RWPE1 (cell line): ENCODE measurements at regions not wholly inside any gene's neighbourhood (a gene's known extent, or its start where the extent isn't known, plus 50 kb on each side); places are given as distances from the start of the nearest gene placed in this dataset.

Source experiments
- CTCF ChIA-PET: fragments of 350-600 bp; sonication (Branson Sonifier 250); formaldehyde crosslinking; extraction: SDS; loops from one replicate; lab custom pipeline; 2021; lab: Yijun Ruan, JAX
- POLR2A ChIA-PET: fragments of 400-600 bp; formaldehyde crosslinking; extraction: SDS; loops from one replicate; lab custom pipeline; 2020; ENCODE audit warnings: antibody characterized with exemption; ENCODE audit not compliant: low non-redundant PET; lab: Yijun Ruan, JAX
- DNase-seq: peaks from one replicate; pipeline ENCODE4 v3.0.0; 2012; ENCODE audit warnings: low spot score
- H3K27ac ChIP-seq: fragments of 450-650 bp; 2 replicates; pipeline ENCODE4 v1.5.1; 2017
- TF ChIP-seq, protein P1 (sequence below): fragments of 450-650 bp; conservative IDR thresholded peaks from 2 replicates; pipeline ENCODE4 v1.5.1; 2017; ENCODE audit warnings: low read depth, mild to moderate bottlenecking

GRCh38 chr6:47360388-47360787 lies 50.7 kb upstream of the TNFRSF21 start:
- no peak for DNase-seq
- TF ChIP-seq, protein P1, sequence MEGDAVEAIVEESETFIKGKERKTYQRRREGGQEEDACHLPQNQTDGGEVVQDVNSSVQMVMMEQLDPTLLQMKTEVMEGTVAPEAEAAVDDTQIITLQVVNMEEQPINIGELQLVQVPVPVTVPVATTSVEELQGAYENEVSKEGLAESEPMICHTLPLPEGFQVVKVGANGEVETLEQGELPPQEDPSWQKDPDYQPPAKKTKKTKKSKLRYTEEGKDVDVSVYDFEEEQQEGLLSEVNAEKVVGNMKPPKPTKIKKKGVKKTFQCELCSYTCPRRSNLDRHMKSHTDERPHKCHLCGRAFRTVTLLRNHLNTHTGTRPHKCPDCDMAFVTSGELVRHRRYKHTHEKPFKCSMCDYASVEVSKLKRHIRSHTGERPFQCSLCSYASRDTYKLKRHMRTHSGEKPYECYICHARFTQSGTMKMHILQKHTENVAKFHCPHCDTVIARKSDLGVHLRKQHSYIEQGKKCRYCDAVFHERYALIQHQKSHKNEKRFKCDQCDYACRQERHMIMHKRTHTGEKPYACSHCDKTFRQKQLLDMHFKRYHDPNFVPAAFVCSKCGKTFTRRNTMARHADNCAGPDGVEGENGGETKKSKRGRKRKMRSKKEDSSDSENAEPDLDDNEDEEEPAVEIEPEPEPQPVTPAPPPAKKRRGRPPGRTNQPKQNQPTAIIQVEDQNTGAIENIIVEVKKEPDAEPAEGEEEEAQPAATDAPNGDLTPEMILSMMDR, result no peak
- POLR2A ChIA-PET, result no interaction called here
- no peak overlapping the region for H3K27ac ChIP-seq
- CTCF ChIA-PET, result no interaction called here

DNA sequence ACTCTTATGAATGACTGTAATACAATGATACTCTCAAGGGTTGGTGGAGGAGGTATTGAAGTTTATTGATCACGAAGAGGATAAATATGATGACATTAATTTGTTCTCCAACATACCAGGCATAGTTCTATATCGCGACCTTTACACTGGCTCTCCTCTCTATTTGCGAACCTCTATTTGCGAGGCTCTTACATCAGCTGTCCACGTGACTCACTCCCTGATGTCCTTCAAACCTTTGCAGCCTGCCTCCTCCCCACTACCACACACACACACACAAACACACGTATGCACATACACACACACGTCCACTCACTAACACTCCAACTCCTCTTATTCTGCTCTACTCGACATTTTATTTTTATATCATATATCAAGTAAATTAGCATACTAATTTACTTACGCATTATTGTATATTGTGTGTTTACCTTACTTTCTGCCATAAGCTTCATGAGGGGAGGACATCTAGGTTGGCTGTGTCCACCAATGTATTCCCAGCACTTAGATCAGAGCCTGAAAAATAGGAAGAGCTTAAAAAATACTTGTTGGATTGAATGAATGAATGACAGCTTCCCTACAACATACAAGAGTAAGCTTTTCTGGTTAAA lies 53.3 kb upstream of the TNFRSF21 start:
- TF ChIP-seq, protein P1, result no peak
- CTCF ChIA-PET, result interaction anchor here (0.6 kb wide), 1 partner anchor 232 kb away, joined by 4 read pairs; no protein-coding TSS in a partner anchor
- H3K27ac ChIP-seq, result no peak overlapping the region
- DNase-seq, result no peak
- POLR2A ChIA-PET, result no interaction called here

GRCh38 chr6:47363736-47364135 lies 54.0 kb upstream of the TNFRSF21 start:
- H3K27ac ChIP-seq, result no peak overlapping the region
- POLR2A ChIA-PET, result no interaction called here
- DNase-seq, result no peak
- CTCF ChIA-PET, result no interaction called here
- TF ChIP-seq, protein P1, result no peak

- TF ChIP-seq, protein P1, result no peak
- ChIA-PET CTCF (no interaction called here), POLR2A (no interaction called here)
- H3K27ac ChIP-seq, result no peak overlapping the region
- DNase-seq, result no peak
Measured at GRCh38 chr6:47366335-47366890, 56.7 kb upstream of the TNFRSF21 start.

DNA sequence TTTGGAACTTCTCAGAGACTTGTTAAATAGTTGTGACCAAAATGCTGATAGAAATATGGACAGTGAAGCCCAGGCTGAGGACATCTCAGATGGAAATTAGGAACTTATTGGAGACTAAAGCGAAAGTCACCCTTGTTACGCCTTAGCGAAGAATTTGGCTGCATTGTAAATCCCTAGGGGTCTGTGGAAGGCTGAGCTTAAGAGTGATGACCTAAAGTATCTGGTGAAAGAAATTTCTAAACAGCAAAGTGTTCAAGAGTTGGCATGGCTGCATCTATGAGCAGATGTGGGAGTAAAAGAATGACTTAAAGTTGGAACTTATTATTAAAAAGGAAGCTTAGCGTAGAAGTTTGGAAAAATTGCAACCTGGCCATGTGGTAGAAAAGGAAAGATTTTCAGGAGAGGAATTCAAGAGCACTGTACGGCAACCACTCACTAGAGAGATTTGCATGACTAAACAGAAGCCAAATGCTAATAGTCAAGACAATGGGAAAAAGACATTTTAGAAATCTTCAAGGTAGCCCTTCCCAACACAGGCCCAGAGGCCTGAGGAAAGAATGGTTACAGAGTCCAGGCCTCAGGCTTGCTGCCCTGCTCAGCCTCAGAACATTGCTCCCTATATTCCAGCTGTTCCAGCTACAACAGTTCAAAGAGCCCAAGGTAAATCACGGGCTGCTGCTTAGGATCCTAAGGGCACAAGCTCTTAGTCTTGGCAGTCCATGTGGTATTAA lies 61.6 kb upstream of the TNFRSF21 start:
- DNase-seq, result no peak
- POLR2A ChIA-PET, result no interaction called here
- TF ChIP-seq, protein P1, result no peak
- CTCF ChIA-PET, result interaction anchor here (0.6 kb wide), 1 partner anchor 53 kb away, joined by 4 read pairs; no protein-coding TSS in a partner anchor
- H3K27ac ChIP-seq, result no peak overlapping the region

DNA sequence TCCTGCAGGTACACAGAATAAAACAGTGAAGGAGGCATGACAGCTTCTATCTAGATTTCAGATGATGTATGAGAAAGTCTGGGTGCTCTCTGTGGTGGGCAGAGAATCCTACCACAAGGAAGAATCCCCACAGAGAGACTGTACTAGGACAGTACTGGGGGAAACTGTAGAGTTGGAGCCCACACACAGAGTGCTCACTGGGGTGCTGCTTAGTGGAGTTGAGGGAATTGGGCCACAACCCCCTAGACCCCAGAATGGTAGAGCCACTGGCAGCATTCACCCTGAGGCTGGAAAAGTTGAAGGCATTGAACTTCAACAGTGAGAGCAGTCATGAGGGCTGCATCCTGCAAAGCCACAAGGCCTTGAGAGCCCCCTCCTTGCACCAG lies 62.2 kb upstream of the TNFRSF21 start:
- no peak for DNase-seq
- no peak overlapping the region for H3K27ac ChIP-seq
- CTCF ChIA-PET, result no interaction called here
- POLR2A ChIA-PET, result no interaction called here
- TF ChIP-seq, protein P1, result no peak
